Upper lobe of left lung (tissue), 4 donors: ENCODE measurements at regions not wholly inside any gene's neighbourhood (a gene's known extent, or its start where the extent isn't known, plus 50 kb on each side); places are given as distances from the start of the nearest gene placed in this dataset.

Experiments
- CTCF ChIP-seq, 6 experiments: fragments of 450-650 bp in 4 of 6; fragments of 200-600 bp in 2 of 6; sonication (generic) in 2 of 6; IDR thresholded peaks; one replicate each; pipeline ENCODE4 v1.5.1; 2016 to 2019; ENCODE audit warnings: antibody characterized with exemption in 6 of 6
- EP300 ChIP-seq, 4 donors: sonication (generic); formaldehyde crosslinking; IDR thresholded peaks; one replicate each; pipeline ENCODE4 v1.5.1; 2017; ENCODE audit warnings: antibody characterized with exemption in 4 of 4, control low read depth in 2 of 4
- POLR2A ChIP-seq, 4 donors: fragments of 450-650 bp; IDR thresholded peaks; one replicate each; pipeline ENCODE4 v1.5.1; 2016 to 2017; ENCODE audit warnings: antibody characterized with exemption in 4 of 4, mild to moderate bottlenecking in 2 of 4
- POLR2AphosphoS5 ChIP-seq, 2 donors: sonication (generic); formaldehyde crosslinking; IDR thresholded peaks; one replicate each; pipeline ENCODE4 v1.5.1; 2017; ENCODE audit warnings: antibody characterized with exemption in 2 of 2

DNA sequence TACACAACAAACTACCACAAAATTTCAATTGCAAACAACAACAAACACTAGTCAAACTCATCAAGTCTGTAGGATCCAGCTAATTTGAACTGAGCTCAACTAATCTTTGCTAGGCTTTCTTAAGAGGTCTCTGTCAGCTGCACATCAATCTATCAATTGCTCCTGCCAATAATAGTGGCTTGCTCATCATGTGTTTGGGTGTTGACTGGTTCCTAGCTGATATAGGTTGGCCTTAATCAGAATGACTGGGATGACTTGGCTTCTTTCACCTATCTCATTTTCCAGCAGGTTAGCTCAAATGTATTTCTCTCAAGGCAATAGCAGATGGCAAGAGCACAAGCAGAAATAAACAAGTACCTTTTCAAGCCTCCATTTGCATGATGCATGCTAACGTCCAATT lies 370.3 kb upstream of the NFE2L3 start:
- TF ChIP-seq POLR2A (IDR thresholded peaks at IDR 0.05) (no peak), CTCF (IDR thresholded peaks at IDR 0.05) (no peak), POLR2AphosphoS5 (IDR thresholded peaks at IDR 0.05) (no peak), EP300 (IDR thresholded peaks at IDR 0.05) (no peak)
